ENCODE measurements at regions not wholly inside any gene's neighbourhood (a gene's known extent, or its start where the extent isn't known, plus 50 kb on each side); places are given as distances from the start of the nearest gene placed in this dataset.

DNA sequence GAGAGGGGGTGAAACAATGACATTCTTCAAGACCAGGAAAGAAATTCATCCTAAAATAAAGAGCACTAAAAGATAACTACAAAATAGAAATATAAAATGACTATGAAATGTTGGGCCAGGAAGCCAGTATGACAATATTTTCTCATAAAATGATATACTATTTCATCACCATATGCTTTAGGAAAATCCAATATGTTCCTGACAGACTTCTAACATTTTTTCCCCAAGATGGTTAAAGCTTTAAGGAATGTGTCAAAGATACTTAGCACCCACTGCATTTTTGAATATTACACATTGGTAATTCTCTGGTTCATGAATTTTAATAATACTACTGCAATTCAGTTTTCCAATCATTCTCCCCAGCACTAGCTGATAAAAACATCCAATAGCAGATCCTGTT is 87.7 kb upstream of the PLEKHG7 start:
- DNase-seq (ENCODE audit: low read depth in 2 of 2) = no peak

DNA sequence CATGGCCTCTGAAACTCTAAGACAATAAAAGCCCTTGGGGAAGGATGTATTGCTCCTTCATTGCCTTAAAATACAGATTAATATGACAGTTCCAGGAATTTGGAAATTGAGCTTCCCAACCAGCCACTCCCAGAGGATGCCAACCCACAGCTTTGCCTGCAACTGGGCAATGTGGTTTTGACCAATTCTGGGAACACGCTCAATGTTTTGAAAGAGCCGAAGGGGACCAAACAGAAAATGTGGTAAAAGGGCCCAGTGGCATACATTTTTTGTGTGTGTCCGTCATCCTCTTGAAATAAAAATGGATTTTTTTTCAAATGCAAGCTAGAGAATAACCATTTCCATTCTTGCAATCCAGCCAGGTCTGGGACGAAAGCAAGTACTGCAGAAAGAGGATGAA is 88.3 kb upstream of the PLEKHG7 start:
- DNase-seq (ENCODE audit: low read depth in 2 of 2) = no peak

DNA sequence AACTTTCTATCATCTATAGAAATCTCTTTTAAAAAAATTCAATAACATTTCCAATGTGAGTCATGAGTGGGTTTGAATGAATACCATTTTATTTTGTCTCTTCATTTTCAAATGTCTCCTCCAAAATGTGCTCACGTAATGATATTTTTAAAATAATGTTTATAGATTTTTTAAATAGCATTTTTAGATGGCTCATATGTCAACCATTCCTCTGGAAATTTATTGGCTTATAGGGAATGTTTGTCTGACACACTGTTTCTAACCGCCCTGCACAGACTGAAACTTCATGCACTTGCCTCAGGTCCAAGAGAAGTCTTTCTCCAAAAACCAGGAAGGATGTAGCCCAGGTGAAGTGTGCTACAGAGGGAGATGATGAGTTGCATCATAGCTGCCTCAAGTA is 88.8 kb upstream of the PLEKHG7 start:
- no peak for DNase-seq (ENCODE audit: low read depth in 2 of 2)

DNA sequence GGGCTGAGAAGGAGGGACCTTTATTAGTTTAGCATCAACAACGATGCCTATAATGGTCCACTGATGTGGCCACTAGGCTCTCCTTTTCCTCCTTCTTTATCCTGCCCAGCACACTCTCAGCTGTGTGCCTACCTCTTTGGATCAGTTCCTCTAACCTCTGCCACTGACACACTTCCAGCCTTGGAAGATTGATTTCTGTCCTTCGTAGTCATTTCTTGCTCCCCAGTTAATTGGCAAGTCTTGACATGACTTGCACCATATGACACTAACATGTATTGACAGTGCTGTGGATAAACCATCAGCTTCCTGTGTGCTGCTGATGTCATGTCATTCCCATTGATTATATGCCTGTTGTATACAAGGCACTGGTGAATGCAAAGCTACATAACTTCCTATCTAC is 90.2 kb upstream of the PLEKHG7 start:
- no peak for DNase-seq (ENCODE audit: low read depth in 2 of 2)

DNA sequence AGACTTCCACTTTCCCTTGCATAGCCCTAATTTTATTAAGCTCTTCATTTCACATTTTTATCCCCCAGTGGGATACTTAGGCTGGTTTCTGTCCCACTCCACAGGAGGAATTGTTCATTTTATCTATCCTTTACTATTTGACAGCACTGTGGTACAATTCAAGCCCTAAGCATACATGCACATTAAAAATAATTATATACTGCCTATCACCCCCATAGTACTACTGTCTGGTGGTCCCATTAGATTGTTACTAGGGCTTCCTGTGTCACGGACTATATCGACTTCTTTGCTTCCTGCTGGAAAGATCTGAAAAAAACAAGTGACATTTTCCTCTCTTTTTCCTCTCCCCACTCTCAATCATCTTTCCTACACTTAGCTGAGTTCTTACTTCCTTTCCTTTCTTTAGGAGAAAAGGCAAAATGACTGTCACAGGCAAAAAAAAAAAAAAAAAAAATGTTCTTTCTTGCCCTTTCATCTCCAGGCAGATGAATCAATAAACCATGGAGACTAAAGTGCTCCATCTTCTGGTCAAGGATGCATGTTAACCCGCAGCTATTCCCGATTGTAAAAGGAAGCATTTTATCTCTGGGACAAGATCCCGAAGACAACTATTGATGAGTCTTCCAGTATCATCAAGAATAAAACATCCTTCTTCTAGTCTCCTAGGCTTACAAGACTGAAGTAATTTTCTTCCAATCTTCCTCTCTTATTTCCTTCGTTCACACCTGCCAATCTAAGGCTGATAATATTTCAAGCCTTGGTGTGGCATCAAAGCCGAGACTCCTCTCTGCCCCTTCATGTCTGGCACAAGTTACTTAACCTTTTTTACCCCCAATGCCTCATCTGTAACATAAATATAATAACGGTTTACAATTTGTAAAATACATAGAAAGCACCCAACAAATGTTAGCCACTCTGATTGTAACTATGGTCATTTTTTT is 94.4 kb upstream of the PLEKHG7 start:
- peak; percentile 45 to 68 for DNase-seq (ENCODE audit: low read depth in 2 of 2)

DNA sequence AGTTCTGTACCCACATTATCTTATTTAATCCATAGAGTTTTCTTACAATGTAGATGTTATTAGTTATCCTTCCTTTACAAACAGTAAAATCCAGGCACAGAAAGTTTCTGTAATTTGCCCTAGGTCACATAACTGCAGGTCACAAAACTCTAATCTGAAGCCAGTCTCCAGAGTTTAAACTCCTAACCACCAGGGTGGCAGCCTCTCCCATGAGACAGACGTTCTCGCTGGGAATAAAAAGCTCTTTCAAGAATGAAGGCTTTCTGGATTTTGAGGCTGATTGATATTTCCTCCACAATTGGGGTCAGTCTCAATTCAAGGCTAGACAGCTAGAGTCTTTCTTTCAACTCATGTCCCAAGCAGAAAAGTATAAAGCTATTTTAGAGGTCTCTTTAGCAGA is 95.8 kb upstream of the PLEKHG7 start:
- no peak for DNase-seq (ENCODE audit: low read depth in 2 of 2)

DNA sequence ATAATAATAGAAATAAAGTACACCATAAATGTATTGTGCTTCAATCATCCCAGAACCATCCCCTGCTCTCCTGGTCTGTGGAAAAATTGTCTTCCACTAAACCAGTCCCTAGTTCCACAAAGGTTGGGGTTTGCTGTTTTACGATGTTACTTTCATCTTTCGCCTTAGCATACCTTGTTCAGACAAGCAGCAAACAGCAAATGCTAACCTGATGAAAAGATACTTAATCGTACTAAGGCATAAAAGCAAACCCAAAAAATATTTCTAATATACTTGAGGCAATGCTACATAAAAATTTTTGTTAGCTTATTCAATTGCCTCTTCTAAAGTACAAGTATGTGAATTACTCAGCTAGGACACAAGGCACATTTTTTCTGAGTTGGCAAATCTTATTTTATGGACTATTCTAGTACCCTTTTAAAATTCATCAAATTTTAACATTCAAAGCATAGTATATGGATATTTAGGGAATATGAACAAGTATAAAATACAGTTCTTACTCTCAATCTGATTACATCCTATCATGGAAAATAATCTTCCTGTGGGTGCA is 97.1 kb upstream of the PLEKHG7 start:
- DNase-seq (ENCODE audit: low read depth in 2 of 2) = no peak

DNA sequence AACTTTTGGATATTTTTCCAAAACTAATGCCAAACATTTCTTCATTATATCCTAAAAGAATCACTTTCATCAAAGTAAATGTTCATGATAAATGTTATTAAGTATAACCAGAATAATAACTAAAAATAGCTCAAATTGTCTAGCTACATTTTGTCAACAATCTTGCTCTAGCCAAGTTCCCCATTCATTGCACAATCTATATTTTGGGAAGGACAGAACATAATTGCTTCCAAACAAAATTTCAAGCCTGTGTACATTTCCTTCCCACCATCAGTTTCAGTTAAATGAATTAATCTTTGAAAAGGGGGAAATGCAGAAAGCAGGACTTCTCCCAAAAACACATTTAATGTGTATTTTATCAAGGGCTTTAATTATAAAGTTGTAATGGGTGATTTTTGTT is 98.0 kb upstream of the PLEKHG7 start:
- DNase-seq (ENCODE audit: low read depth in 2 of 2) = no peak

DNA sequence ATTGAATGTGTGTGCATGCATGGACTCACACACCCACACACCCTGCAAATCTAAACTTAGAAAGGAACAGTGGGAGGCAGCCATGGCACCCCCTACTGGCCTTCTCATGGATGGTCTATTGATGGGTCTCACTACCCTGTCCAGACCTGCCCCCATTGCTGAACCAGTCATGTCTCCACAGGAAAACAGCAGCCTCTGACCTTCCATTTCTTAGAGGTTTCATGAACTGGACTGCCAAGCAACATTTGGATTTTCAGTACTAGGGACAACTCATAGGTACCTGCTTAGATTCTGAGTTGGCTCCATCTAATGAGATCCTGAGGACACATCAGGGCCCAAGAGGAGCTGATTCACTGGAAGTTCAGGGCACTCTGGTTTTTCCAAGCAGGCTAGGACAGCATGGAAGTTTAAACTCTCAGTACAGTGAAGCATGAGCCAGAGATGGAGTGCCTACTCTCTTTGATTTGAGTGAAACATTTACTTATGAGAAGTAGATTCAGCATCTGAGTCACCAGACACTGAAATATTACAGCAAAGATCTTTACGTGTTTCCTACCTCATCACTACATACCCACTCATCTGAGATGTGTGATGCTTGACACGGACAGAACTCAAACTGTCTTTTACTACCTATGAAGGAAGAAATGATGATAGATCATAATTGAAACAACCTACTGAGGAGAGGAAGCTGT is 98.9 kb upstream of the PLEKHG7 start:
- DNase-seq (ENCODE audit: low read depth in 2 of 2) = no peak

DNA sequence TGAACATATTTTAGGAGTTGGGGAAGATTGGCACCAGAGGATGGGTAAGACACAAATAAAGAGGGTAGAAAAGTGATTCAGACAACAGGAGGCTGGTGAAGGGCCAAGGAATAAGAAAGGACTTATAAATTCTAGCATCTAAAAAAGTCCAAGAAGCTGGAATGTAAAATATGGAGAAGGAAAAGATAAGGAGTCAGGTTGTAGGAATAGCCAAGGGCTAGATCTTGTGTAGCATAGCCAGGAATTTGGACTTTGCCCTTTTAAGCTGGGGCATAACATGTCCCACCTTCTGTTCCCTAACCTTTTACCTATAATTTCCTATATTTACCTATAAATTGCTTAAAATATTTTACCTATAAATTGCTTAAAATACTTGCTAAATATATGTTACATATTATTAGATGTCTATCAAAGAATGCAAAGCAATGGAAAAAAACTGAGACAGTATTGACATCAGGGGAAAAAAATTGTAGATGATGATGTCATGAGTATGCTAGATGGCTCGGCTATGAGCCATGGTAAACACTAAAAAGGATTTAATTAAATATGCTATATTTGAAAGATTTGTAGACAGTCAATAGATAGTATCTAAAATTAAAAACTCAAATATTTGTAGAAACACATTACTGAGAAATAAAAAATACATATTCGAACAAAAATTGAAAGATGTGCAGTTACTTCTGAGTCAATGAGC is 99.7 kb upstream of the PLEKHG7 start:
- no peak for DNase-seq (ENCODE audit: low read depth in 2 of 2)

DNA sequence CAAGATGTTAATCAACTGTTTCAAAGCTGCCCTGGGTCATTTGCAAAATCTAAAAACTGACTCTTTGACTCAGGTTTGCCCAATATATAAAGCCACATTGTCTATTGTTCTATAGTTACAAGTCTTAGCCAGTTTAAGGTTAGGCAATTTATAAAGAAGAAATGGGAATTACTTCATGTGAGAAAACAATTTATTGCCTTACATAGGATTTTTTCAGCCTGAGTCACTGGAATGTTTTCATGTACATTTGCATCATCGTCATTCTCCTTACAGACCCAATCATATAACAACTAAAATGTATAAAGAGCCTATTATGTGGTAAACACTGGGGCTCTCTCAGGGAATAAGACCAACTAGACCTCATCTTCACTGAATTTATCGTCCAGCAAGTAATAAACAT is 100.3 kb upstream of the PLEKHG7 start:
- peak in 1 of 2 donors; percentile 53 for DNase-seq (ENCODE audit: low read depth in 2 of 2)

DNA sequence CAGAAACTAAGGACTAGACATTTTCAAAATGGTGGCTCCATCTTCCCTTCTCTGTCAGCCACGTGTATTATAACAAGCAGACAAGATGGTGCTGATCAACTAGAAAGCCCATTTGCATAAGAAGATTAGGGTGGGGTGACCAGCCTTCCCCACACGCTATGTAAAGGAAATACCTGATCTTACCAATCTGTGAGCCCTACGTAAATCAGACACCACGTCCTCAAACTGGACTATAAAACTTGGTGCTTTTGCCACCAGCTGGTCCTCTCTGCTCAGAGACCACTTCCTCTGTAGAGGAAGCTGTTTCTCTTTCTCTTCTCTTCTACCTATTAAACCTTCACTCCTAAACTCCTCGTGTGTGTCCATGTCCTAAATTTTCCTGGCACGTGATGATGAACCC is 101.1 kb upstream of the PLEKHG7 start:
- DNase-seq (ENCODE audit: low read depth in 2 of 2) = no peak

DNA sequence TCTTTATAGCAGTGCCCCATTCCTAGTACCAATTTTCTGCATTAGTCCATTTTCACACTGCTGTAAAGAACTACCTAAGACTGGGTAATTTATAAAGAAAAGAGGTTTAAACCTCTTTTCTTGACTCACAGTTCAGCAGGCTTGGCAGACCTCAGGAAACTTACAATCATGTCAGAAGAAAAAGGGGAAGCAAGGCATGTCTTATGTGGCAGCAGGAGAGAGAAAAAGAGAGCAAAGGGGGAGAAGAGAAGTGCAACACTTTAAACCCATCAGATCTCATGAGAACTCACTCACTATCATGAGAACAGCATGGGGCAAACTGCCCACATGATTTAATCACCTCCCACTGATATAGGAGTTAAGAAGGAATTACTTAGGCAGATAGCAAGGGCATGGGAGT is 101.6 kb upstream of the PLEKHG7 start:
- DNase-seq (ENCODE audit: low read depth in 2 of 2) = no peak

DNA sequence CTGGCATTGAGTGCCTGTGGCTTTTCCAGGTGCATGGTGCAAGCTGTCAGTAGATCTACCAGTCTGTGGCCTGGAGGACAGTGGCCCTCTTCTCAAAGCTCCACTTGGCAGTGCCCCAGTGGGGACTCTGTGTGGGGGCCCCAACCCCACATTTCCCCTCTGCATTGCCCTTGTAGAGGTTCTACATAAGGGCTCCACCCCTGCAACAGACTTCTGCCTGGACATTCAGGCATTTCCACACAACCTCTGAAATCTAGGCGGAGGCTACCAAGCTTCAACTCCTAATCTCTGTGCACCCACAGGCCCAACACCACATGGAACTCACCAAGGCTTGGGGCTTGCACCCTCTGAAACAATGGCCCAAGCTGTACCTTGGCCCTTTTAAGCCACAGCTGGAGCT is 102.7 kb upstream of the PLEKHG7 start:
- DNase-seq (ENCODE audit: low read depth in 2 of 2) = no peak

DNA sequence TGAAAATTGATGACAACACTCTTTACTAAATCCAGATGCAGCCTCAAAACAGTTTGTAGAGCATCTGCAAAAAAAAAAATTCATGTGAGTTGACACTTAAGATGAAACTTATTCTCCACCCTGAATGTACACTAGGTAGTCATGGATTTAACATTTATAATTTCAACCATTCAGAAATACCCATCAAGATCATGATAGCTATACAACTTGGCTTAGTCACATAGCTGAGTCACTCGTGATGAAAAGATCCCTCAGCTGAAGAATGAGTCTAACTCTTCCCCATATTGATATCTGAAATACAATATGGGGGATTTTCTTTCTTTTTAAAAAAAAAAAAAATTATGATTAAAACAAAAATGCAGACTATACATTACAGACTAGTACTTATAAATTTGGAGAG is 104.8 kb upstream of the PLEKHG7 start:
- DNase-seq (ENCODE audit: low read depth in 2 of 2) = peak in 1 of 2 donors; percentile 55

DNA sequence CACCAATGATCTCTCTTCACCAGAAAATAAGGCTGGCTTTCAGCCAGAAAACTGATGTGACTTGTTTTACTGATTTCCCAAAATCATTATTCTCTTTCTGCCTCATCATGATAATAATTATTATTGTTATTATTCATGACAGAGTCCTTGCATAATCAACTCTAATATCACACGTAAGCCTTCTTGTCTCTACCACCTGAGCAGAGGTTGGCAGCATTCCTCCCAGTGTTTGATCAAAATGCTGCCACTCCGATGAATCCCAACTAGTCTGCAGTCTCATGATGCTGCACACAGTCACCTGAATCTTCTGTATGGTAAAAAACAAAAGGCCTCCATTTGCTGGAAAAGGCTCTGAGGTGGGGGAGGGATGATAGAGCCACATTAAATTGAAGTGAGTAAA is 105.7 kb upstream of the PLEKHG7 start:
- DNase-seq (ENCODE audit: low read depth in 2 of 2) = no peak

DNA sequence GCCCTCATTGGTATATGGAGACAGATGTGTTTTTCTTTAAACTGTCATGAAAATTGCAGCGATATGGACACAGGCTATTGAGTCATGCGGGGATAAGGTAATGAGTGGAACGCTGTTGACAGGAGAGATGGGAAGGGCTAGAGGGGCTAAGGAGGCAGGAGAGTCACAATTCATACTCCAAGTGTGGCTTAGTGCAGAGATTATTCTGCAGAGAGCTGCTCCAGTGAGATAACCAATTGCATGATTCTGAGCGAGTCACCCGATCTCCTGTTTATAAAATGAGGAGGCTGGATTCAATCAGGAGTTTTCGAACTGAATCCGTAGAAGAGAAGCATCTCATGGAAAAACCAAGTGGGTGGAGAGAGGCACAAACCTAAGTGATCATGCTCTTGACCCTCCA is 106.4 kb upstream of the PLEKHG7 start:
- DNase-seq (ENCODE audit: low read depth in 2 of 2) = peak in 1 of 2 donors; percentile 33

DNA sequence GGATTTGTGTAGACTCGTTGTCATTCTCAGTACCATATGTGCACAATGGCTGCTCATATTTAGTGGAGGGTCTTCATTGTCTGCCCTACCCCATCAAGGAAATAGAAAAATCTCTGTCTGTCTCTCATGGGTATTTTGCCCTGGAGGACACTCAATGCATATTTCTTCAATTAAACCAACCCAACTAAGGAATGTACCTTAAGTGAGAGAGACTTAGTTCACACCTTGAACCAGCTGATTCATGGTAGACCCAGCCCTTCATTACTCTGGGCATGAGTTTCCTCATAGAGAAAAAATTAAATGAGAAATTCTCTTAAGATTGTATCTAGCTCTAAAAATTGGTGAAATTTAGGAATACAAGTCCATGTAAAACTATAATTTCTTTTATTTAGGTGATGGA is 107.1 kb upstream of the PLEKHG7 start:
- no peak for DNase-seq (ENCODE audit: low read depth in 2 of 2)

DNA sequence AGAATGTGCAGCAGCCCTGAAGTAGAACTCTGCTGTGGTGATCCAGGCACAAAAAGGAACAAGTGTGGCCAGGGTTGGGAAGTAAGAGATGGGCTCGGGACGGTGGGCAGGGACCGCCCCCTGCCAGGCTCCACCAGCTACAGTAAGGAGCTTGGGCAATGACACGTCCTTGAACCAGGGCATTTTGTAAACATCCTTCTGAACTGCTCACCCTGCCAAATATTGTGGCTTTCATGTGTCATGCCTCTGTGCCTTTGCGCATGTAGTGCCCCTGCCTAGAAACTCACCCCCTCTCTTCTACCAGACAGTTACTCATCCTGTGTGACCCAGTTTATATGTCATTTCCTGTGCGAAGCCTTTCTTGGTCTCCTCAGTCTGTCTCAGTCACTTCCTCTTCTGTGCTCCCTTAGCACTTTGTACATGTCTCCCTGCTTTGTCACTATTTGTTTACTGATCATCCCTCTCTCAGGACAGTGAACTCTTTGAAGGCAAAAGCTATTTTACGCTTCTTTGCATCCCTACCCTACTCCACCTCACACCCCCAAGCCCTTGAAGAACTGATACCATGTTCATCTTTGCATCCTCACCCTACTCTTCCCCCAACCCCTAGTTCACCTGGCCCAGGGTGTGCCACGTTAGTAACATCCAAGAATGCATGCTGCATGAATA is 108.9 kb upstream of the PLEKHG7 start:
- DNase-seq (ENCODE audit: low read depth in 2 of 2) = peak; percentile 14 to 93

DNA sequence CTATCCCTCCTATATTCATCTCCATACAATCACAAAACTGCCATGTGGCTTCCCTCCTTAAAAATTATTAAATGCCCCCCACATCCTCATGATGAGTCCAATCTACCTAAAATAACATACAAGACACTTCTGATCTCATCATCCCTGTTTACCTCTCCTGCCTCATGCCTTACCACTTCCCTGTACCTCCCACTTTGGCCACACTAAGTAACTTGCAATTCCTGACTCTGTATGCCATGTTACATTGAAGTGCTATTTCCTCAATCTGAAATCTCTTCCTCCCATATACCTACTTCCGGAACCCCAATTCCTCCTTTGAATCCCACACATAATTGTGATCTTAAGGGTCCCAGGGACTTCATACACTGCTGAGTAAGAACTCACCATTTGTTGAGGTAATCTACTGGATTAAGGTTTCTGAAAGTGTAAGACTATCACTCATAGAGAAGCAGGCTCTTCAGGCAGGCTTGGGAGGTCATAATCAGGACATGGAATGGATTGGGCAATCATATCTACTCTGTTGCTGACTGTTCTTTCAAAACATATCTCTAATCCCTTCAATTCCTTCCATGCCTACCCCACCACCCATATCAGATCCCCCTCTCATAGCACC is 117.6 kb upstream of the PLEKHG7 start:
- DNase-seq (ENCODE audit: low read depth in 2 of 2) = no peak

DNA sequence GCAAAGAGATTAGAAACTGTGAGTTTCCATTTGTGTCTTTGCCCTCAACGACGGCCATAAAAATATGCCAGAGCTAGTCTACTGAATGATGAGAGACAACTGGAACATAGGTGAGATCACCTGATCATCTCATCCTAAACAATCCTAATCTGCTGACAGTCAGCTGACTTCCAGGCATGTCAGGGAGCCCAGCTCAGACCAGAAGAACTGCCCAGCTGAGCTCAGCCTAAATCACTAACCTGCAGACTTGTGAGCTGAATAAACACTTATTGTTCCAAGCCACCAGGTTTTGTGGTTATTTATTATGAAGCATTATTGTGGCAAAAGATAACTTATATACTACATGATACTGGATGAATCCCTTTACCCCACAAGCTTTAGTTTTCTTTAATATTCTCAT is 118.9 kb upstream of the PLEKHG7 start:
- DNase-seq (ENCODE audit: low read depth in 2 of 2) = no peak
